Stimulated activated CD8-positive, alpha-beta memory T cell treated with anti-CD3 and anti-CD28 coated beads, Interleukin-12 subunit alpha, Interleukin-12 subunit beta, amount 100 ng/mL, for 1 hour (primary cell): ENCODE measurements at regions not wholly inside any gene's neighbourhood (a gene's known extent, or its start where the extent isn't known, plus 50 kb on each side); places are given as distances from the start of the nearest gene placed in this dataset.
"Not testable (repeated sequence)": the region's sequence is repeated elsewhere in the genome, so short reads cannot be mapped to it uniquely, and the experiment has no call there.

Experiments
- DNase-seq: peaks from one replicate; pipeline ENCODE4 v3.0.0-alpha.2; 2020; ENCODE audit warnings: low read depth

- DNase-seq: no peak
These were observed 546.6 kb downstream of the KCTD12 start for GRCh38 chr13:76339649-76340048.

GRCh38 chr13:76338003-76338402, 548.2 kb downstream of the KCTD12 start:
- no peak for DNase-seq

- DNase-seq: no peak
These were observed 549.0 kb downstream of the KCTD12 start for GRCh38 chr13:76336889-76337844.

- no peak for DNase-seq
These were observed 550.7 kb downstream of the KCTD12 start for GRCh38 chr13:76335463-76335862.

GRCh38 chr13:76331943-76332712, 554.1 kb downstream of the KCTD12 start:
- no peak for DNase-seq

- no peak for DNase-seq
These were observed 555.4 kb downstream of the KCTD12 start for GRCh38 chr13:76330761-76331160.

- no peak for DNase-seq
These were observed 556.2 kb downstream of the KCTD12 start for GRCh38 chr13:76329866-76330580.

GRCh38 chr13:76329004-76329403, 557.2 kb downstream of the KCTD12 start:
- DNase-seq: no peak

GRCh38 chr13:76326343-76326742, 559.9 kb downstream of the KCTD12 start:
- no peak for DNase-seq

- DNase-seq: no peak
These were observed 566.3 kb downstream of the KCTD12 start for GRCh38 chr13:76319921-76320320.

GRCh38 chr13:76316998-76317527, 569.1 kb downstream of the KCTD12 start:
- no peak for DNase-seq

- no peak for DNase-seq
These were observed 571.7 kb downstream of the KCTD12 start for GRCh38 chr13:76314495-76314894.

GRCh38 chr13:76307142-76307541, 579.1 kb downstream of the KCTD12 start:
- no peak for DNase-seq

- no peak for DNase-seq
These were observed 585.5 kb downstream of the KCTD12 start for GRCh38 chr13:76300688-76301087.

- no peak for DNase-seq
These were observed 588.9 kb downstream of the KCTD12 start for GRCh38 chr13:76297331-76297730.

- DNase-seq: no peak
These were observed 589.5 kb downstream of the KCTD12 start for GRCh38 chr13:76296751-76297150.

GRCh38 chr13:76295020-76295419, 591.2 kb downstream of the KCTD12 start:
- DNase-seq: not testable (repeated sequence)

GRCh38 chr13:76293751-76294150, 592.5 kb downstream of the KCTD12 start:
- DNase-seq: no peak

- no peak for DNase-seq
These were observed 592.9 kb downstream of the KCTD12 start for GRCh38 chr13:76293346-76293745.

- DNase-seq: no peak
These were observed 593.5 kb downstream of the KCTD12 start for GRCh38 chr13:76292726-76293125.

GRCh38 chr13:76292031-76292430, 594.2 kb downstream of the KCTD12 start:
- no peak for DNase-seq

GRCh38 chr13:76289558-76289957, 596.6 kb downstream of the KCTD12 start:
- DNase-seq: no peak
